H7 (cell line): ENCODE measurements at regions not wholly inside any gene's neighbourhood (a gene's known extent, or its start where the extent isn't known, plus 50 kb on each side); places are given as distances from the start of the nearest gene placed in this dataset.
"Not testable (repeated sequence)": the region's sequence is repeated elsewhere in the genome, so short reads cannot be mapped to it uniquely, and the experiment has no call there.

ENCODE experiments used
- DNase-seq: peaks from one replicate; pipeline ENCODE4 v3.0.0; 2012
- H3K27me3 ChIP-seq: 2 replicates; pipeline ENCODE4 v1.6.0; 2011; ENCODE audit warnings: mild to moderate bottlenecking, low read length; ENCODE audit not compliant: control insufficient read depth, insufficient read depth
- H3K36me3 ChIP-seq: replicated peaks from 2 replicates; pipeline ENCODE4 v1.5.1; 2011; ENCODE audit warnings: low read length; ENCODE audit not compliant: control insufficient read depth, insufficient read depth
- H3K4me3 ChIP-seq: 2 replicates; pipeline ENCODE4 v1.5.1; 2011; ENCODE audit warnings: low read depth, mild to moderate bottlenecking, control low read depth, low read length, moderate library complexity; ENCODE audit not compliant: insufficient read depth

- Histone ChIP-seq H3K4me3 (no peak overlapping the region), H3K27me3 (no peaks in the 10 kb centered on the region), H3K36me3 (no peaks in the 10 kb centered on the region)
- no peak for DNase-seq
These were observed 137.7 kb downstream of the C4orf33 start for GRCh38 chr4:129233691-129234090.

- Histone ChIP-seq H3K36me3 (no peaks in the 10 kb centered on the region), H3K27me3 (no peaks in the 10 kb centered on the region), H3K4me3 (no peak overlapping the region)
- DNase-seq, result no peak
These were observed 140.4 kb downstream of the C4orf33 start for GRCh38 chr4:129236351-129236750.

GRCh38 chr4:129239088-129239487 is 143.1 kb downstream of the C4orf33 start:
- no peak for DNase-seq
- Histone ChIP-seq H3K36me3 (no peaks in the 10 kb centered on the region), H3K4me3 (no peak overlapping the region), H3K27me3 (no peaks in the 10 kb centered on the region)

GRCh38 chr4:129240816-129241215 is 144.9 kb downstream of the C4orf33 start:
- Histone ChIP-seq H3K4me3 (no peak overlapping the region), H3K27me3 (no peaks in the 10 kb centered on the region), H3K36me3 (no peaks in the 10 kb centered on the region)
- no peak for DNase-seq

- H3K4me3 ChIP-seq, result no peak overlapping the region
- H3K36me3 ChIP-seq, result no peaks in the 10 kb centered on the region
- DNase-seq, result no peak
- H3K27me3 ChIP-seq, result no peaks in the 10 kb centered on the region
These were observed 150.2 kb downstream of the C4orf33 start for GRCh38 chr4:129246145-129246544.

GRCh38 chr4:129246910-129247461 is 151.0 kb downstream of the C4orf33 start:
- H3K27me3 ChIP-seq, result no peaks in the 10 kb centered on the region

GRCh38 chr4:129248621-129249020 is 152.7 kb downstream of the C4orf33 start:
- H3K27me3 ChIP-seq, result no peaks in the 10 kb centered on the region
- no peak overlapping the region for H3K4me3 ChIP-seq
- DNase-seq, result no peak
- H3K36me3 ChIP-seq, result no peaks in the 10 kb centered on the region

More at GRCh38 chr4:129246910-129247461, 151.0 kb downstream of the C4orf33 start:
- Histone ChIP-seq H3K4me3 (no peak overlapping the region), H3K36me3 (no peaks in the 10 kb centered on the region)
- DNase-seq, result no peak

GRCh38 chr4:129254126-129254525 is 158.2 kb downstream of the C4orf33 start:
- no peaks in the 10 kb centered on the region for H3K36me3 ChIP-seq
- H3K4me3 ChIP-seq, result no peak overlapping the region
- H3K27me3 ChIP-seq, result no peaks in the 10 kb centered on the region
- no peak for DNase-seq

GRCh38 chr4:129254526-129254925 is 158.6 kb downstream of the C4orf33 start:
- no peaks in the 10 kb centered on the region for H3K27me3 ChIP-seq
- no peak overlapping the region for H3K4me3 ChIP-seq
- H3K36me3 ChIP-seq, result no peaks in the 10 kb centered on the region
- DNase-seq, result no peak

- DNase-seq, result no peak
- Histone ChIP-seq H3K4me3 (no peak overlapping the region), H3K27me3 (no peaks in the 10 kb centered on the region), H3K36me3 (no peaks in the 10 kb centered on the region)
These were observed 165.6 kb downstream of the C4orf33 start for GRCh38 chr4:129261584-129261983.

- Histone ChIP-seq H3K4me3 (no peak overlapping the region), H3K36me3 (no peaks in the 10 kb centered on the region), H3K27me3 (no peaks in the 10 kb centered on the region)
- DNase-seq, result no peak
These were observed 168.2 kb downstream of the C4orf33 start for GRCh38 chr4:129264008-129264657.

- DNase-seq, result no peak
- Histone ChIP-seq H3K36me3 (no peaks in the 10 kb centered on the region), H3K27me3 (no peaks in the 10 kb centered on the region), H3K4me3 (no peak overlapping the region)
These were observed 182.9 kb downstream of the C4orf33 start for GRCh38 chr4:129278868-129279267.

- no peak overlapping the region for H3K4me3 ChIP-seq
- no peak for DNase-seq
- H3K36me3 ChIP-seq, result no peaks in the 10 kb centered on the region
- no peaks in the 10 kb centered on the region for H3K27me3 ChIP-seq
These were observed 186.3 kb downstream of the C4orf33 start for GRCh38 chr4:129282293-129282692.

GRCh38 chr4:129292194-129292593 is 196.2 kb downstream of the C4orf33 start:
- H3K4me3 ChIP-seq, H3K27me3 ChIP-seq, H3K36me3 ChIP-seq, DNase-seq: not testable (repeated sequence)

GRCh38 chr4:129314781-129315180 is 218.8 kb downstream of the C4orf33 start:
- Histone ChIP-seq H3K27me3 (no peaks in the 10 kb centered on the region), H3K4me3 (no peak overlapping the region), H3K36me3 (no peaks in the 10 kb centered on the region)
- DNase-seq, result no peak

- no peaks in the 10 kb centered on the region for H3K27me3 ChIP-seq
- no peaks in the 10 kb centered on the region for H3K36me3 ChIP-seq
- H3K4me3 ChIP-seq, result no peak overlapping the region
- peak; percentile 20 for DNase-seq
These were observed 227.0 kb downstream of the C4orf33 start for GRCh38 chr4:129322920-129323319.
